Activated B cell treated with CpG ODN at 0.5 μM for 24 hours (primary cell): ENCODE measurements at regions not wholly inside any gene's neighbourhood (a gene's known extent, or its start where the extent isn't known, plus 50 kb on each side); places are given as distances from the start of the nearest gene placed in this dataset.
A peak's percentile ranks its signal among the peaks of the same experiment; 100 is the strongest.

Experiments
- ATAC-seq: fragments of 200-7000 bp; cut with Tn5 transposase; one replicate; pipeline ENCODE4 v1.10.0; 2021; ENCODE audit warnings: low read depth, mild to moderate bottlenecking, moderate library complexity
- CTCF ChIA-PET: fragments of 350-600 bp; sonication (Branson Sonifier 250); formaldehyde crosslinking; loops from one replicate; lab custom pipeline; 2021; ENCODE audit warnings: antibody characterized with exemption; lab: Charles Lee
- POLR2A ChIA-PET: fragments of 350-600 bp; sonication (Branson Sonifier 250); formaldehyde crosslinking; loops from one replicate; lab custom pipeline; 2021; ENCODE audit warnings: antibody characterized with exemption; lab: Charles Lee
- DNase-seq: peaks from one replicate; pipeline ENCODE4 v3.0.0; 2022
- H3K27ac Mint-ChIP-seq: one replicate; pipeline ENCODE4 v1.8.0; 2020; ENCODE audit warnings: mixed read lengths
- H3K27me3 Mint-ChIP-seq: one replicate; pipeline ENCODE4 v1.8.0; 2021; ENCODE audit warnings: mixed read lengths
- H3K36me3 Mint-ChIP-seq: one replicate; pipeline ENCODE4 v1.8.0; 2021; ENCODE audit warnings: low read depth, mixed read lengths
- H3K4me1 Mint-ChIP-seq: one replicate; pipeline ENCODE4 v1.8.0; 2021; ENCODE audit warnings: mixed read lengths
- H3K4me3 Mint-ChIP-seq: one replicate; pipeline ENCODE4 v1.8.0; 2020; ENCODE audit warnings: mild to moderate bottlenecking, mixed read lengths
- H3K9me3 Mint-ChIP-seq: one replicate; pipeline ENCODE4 v1.8.0; 2020; ENCODE audit warnings: mixed read lengths
- intact Hi-C: fragments of 100-400 bp; cut with micrococcal nuclease; formaldehyde crosslinking; loops from one replicate; pipeline ENCODE4 v1.15.1; 2024
- TF ChIP-seq, protein P1 (sequence below): fragments of 200-600 bp; IDR thresholded peaks from one replicate; pipeline ENCODE4 v1.8.0; 2022; ENCODE audit warnings: antibody characterized with exemption, mild to moderate bottlenecking

DNA sequence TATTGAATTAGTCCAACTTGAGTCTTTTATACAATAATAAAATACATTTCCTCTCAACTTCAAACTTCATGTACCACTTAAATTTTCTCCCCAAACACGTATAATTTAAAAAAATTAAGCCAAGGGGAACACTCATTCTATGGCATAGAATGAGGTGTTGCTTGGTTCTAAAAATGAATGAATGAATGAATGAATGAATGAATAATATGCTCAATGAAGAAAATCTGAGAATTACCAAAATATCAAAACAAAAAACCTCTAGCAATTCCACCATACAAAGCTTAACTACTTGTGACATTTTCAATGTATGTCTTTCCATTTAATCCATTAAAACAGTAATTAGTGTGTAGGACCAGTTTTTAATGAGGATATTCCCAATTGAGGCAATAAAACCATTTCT is 62.7 kb upstream of the PLAC8 start:
- intact Hi-C loops = no loop called here
- Mint-ChIP-seq H3K27ac (peak overlapping the region; percentile 80), H3K4me3 (no peak overlapping the region), H3K4me1 (peaks cover 85% of the 10 kb centered on the region), H3K36me3 (peaks cover 1% of the 10 kb centered on the region), H3K9me3 (peaks cover 2% of the 10 kb centered on the region), H3K27me3 (no peaks in the 10 kb centered on the region)
- DNase-seq (no peak), ATAC-seq (no peak)
- ChIA-PET CTCF (interaction anchor here (0.8 to 1.6 kb wide), 4 partner anchors 21 to 75 kb away, joined by 3 to 4 read pairs (median 4); no protein-coding TSS in a partner anchor), POLR2A (interaction anchor here (0.5 to 9.4 kb wide), 6 partner anchors 35 to 102 kb away, joined by 3 to 127 read pairs (median 7); partner anchors contain the start of gene PLAC8)
- TF ChIP-seq, protein P1, sequence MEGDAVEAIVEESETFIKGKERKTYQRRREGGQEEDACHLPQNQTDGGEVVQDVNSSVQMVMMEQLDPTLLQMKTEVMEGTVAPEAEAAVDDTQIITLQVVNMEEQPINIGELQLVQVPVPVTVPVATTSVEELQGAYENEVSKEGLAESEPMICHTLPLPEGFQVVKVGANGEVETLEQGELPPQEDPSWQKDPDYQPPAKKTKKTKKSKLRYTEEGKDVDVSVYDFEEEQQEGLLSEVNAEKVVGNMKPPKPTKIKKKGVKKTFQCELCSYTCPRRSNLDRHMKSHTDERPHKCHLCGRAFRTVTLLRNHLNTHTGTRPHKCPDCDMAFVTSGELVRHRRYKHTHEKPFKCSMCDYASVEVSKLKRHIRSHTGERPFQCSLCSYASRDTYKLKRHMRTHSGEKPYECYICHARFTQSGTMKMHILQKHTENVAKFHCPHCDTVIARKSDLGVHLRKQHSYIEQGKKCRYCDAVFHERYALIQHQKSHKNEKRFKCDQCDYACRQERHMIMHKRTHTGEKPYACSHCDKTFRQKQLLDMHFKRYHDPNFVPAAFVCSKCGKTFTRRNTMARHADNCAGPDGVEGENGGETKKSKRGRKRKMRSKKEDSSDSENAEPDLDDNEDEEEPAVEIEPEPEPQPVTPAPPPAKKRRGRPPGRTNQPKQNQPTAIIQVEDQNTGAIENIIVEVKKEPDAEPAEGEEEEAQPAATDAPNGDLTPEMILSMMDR = no peak

DNA sequence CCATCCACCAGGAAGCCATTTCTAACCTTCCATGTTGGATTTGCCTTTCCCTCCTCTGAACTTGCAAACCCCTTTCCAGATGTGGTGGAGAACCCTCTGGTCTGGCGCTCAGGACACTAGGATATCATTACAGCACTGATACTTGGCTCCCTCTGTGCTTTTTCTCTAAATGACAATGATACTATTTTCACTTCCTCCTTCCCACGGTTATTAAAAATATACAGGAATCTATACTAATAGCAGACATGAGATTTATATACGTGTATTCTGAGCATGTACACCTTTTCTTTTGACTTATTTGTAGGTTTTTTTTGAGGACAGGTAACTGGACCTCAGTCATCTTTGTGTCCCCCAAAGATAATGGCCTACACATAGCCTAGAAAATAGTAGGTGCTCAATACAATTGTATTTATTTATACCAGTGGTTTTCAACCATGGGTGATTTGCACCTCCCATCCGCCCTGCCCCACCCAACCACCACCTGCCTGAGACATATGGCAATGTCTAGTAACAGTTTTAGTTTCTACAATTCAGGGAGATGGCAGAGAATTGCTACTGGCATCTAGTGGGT is 60.4 kb upstream of the PLAC8 start:
- Mint-ChIP-seq H3K4me3 (peak overlapping the region; percentile 83), H3K27ac (peak overlapping the region; percentile 94)
- peak; percentile 74 for ATAC-seq

DNA sequence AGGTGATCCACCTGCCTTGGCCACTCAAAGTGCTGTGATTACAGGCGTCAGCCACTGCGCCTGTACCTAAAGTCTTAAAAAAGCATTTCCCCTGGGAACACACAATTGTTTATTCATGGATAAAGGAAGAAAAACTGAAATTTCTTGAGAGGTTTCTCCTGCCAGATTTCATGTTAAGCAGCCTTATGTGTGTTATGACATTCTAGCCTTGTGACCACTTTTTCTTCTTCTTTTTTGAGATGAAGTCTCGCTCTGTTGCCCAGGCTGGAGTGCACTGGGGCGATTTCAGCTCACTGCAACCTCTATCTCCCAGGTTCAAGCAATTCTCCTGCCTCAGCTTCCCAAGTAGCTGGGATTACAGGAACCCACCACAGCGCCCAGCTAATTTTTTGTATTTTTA is 57.8 kb upstream of the PLAC8 start:
- CTCF ChIA-PET = interaction anchor here (0.7 to 2.1 kb wide), 2 partner anchors 46 to 80 kb away, joined by 5 read pairs; no protein-coding TSS in a partner anchor
- Mint-ChIP-seq H3K27me3 (no peaks in the 10 kb centered on the region), H3K27ac (peak overlapping the region; percentile 94), H3K4me1 (peaks cover 80% of the 10 kb centered on the region), H3K9me3 (no peaks in the 10 kb centered on the region), H3K36me3 (no peaks in the 10 kb centered on the region), H3K4me3 (peak overlapping the region; percentile 58)
- POLR2A ChIA-PET = interaction anchor here (1.5 to 9.4 kb wide), 2 partner anchors 46 to 62 kb away, joined by 4 to 127 read pairs; partner anchors contain the start of gene PLAC8
- TF ChIP-seq, protein P1 = no peak
- ATAC-seq (peak; percentile 40), DNase-seq (no peak)
- intact Hi-C loops = loop anchor here (5.0 kb wide), 1 partner anchor 35 kb away; no protein-coding TSS in a partner anchor

More for the DNA sequence above, 60.4 kb upstream of the PLAC8 start:
- H3K9me3 Mint-ChIP-seq = no peaks in the 10 kb centered on the region
- DNase-seq = peak; percentile 32
- ChIA-PET CTCF (interaction anchor here (1.8 kb wide), 1 partner anchor 65 kb away, joined by 10 read pairs; no protein-coding TSS in a partner anchor), POLR2A (interaction anchor here (0.7 to 9.4 kb wide), 7 partner anchors 18 to 64 kb away, joined by 3 to 127 read pairs (median 4); partner anchors contain the start of gene PLAC8)
- intact Hi-C loops = loop anchor here (1.0 to 5.0 kb wide), 5 partner anchors 38 to 91 kb away; no protein-coding TSS in a partner anchor
- no peaks in the 10 kb centered on the region for H3K36me3 Mint-ChIP-seq
- H3K4me1 Mint-ChIP-seq = peaks cover 88% of the 10 kb centered on the region
- TF ChIP-seq, protein P1 = no peak
- H3K27me3 Mint-ChIP-seq = no peaks in the 10 kb centered on the region

DNA sequence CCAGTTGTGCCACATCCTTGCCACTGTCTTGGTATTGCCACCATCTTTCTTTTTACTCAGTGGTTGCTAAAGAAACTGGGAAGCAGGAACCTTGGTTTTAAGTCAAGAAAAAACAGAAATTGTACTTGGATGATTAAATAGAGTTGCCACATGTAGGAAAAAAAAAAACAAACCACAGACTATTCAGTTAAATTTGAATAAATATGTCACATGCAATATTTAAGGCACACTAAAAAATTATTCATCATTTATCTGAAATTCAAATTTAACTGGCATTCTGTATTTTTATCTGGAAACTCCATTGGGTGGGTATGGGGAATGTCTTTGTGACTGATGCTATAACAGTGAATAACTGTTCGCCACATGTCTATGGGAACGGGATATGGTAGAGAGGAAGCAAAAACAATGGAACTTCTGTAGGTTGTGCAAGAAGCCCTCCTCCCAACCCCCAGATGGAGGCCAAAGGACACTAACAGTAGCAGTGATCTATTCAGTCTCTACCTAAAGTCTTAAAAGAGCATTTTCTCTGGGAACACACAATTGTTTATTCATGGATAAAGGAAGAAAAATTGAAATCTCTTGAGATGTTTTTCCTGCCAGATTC is 57.0 kb upstream of the PLAC8 start:
- H3K36me3 Mint-ChIP-seq = no peaks in the 10 kb centered on the region
- TF ChIP-seq, protein P1 = no peak
- POLR2A ChIA-PET = no interaction called here
- H3K4me1 Mint-ChIP-seq = peaks cover 79% of the 10 kb centered on the region
- peak overlapping the region; percentile 8 for H3K4me3 Mint-ChIP-seq
- no peaks in the 10 kb centered on the region for H3K9me3 Mint-ChIP-seq
- DNase-seq (no peak), ATAC-seq (no peak)
- CTCF ChIA-PET = no interaction called here
- no peaks in the 10 kb centered on the region for H3K27me3 Mint-ChIP-seq
- H3K27ac Mint-ChIP-seq = peak overlapping the region; percentile 41
- intact Hi-C loops = loop anchor here (5.0 kb wide), 1 partner anchor 34 kb away; no protein-coding TSS in a partner anchor

DNA sequence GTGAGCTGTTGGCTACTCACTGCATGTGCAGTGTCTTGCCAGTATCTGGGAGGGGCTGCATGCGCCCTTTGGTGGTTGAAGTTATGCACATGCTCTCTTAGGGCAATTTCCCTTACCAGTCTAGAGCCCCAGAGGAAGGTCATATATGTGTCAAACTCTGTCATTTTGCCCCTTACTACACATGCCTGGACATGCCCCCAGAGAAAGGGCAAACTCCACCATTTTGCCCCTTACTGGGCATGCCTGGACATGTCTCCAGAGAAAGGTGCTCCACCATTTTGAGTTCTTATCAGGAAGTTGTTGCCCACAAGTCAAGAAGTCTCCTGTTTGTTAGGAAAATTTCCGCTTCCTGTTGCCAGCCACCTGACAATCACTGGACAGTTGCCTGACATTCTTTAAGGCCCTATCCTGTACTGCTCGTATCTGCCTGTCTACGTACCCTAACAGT is 56.4 kb upstream of the PLAC8 start:
- H3K4me1 Mint-ChIP-seq = peaks cover 79% of the 10 kb centered on the region
- TF ChIP-seq, protein P1 = no peak
- H3K9me3 Mint-ChIP-seq = no peaks in the 10 kb centered on the region
- ChIA-PET POLR2A (no interaction called here), CTCF (no interaction called here)
- H3K36me3 Mint-ChIP-seq = no peaks in the 10 kb centered on the region
- H3K4me3 Mint-ChIP-seq = peak overlapping the region; percentile 8
- no peak for DNase-seq
- no peaks in the 10 kb centered on the region for H3K27me3 Mint-ChIP-seq
- ATAC-seq = no peak
- H3K27ac Mint-ChIP-seq = peak overlapping the region; percentile 39
- intact Hi-C loops = loop anchor here (5.0 kb wide), 1 partner anchor 34 kb away; no protein-coding TSS in a partner anchor
